H1 (cell line): ENCODE measurements at regions not wholly inside any gene's neighbourhood (a gene's known extent, or its start where the extent isn't known, plus 50 kb on each side); places are given as distances from the start of the nearest gene placed in this dataset.

Experiments used
- CTCF ChIA-PET: fragments of 300-600 bp; sonication (Branson Sonifier 250); formaldehyde crosslinking; loops from one replicate; lab custom pipeline; 2021; ENCODE audit not compliant: partially characterized antibody; lab: Charles Lee
- POLR2A ChIA-PET: fragments of 300-600 bp; sonication (Branson Sonifier 250); formaldehyde crosslinking; loops from one replicate; lab custom pipeline; 2021; ENCODE audit warnings: inconsistent platforms; ENCODE audit not compliant: partially characterized antibody; lab: Charles Lee
- DNase-seq, 2 experiments: peaks; one replicate each; pipeline versions ENCODE4 v3.0.0 to v3.0.0-alpha.2; 2010 to 2022; ENCODE audit warnings: low spot score in 2 of 2, low read depth in 1 of 2, mixed read lengths in 1 of 2
- FAIRE-seq: peaks from 2 replicates; lab custom pipeline; 2011; peaks lifted over from hg19 to GRCh38; lab: Jason Lieb, UNC
- H2AFZ ChIP-seq: 2 replicates; pipeline ENCODE4 v1.8.1; 2012; ENCODE audit warnings: low read length, inconsistent platforms
- H2AK5ac ChIP-seq: 2 replicates; pipeline ENCODE4 v1.6.1; 2013; ENCODE audit warnings: low read depth, low read length
- H2BK120ac ChIP-seq: replicated peaks from 2 replicates; pipeline ENCODE3; 2013; ENCODE audit warnings: low read depth, low read length, inconsistent platforms
- H2BK12ac ChIP-seq: 2 replicates; pipeline ENCODE4 v1.6.1; 2013; ENCODE audit warnings: low read depth, low read length
- H2BK15ac ChIP-seq: 2 replicates; pipeline ENCODE4 v1.6.1; 2013; ENCODE audit warnings: low read length
- H2BK20ac ChIP-seq: 2 replicates; pipeline ENCODE4 v1.6.1; 2013; ENCODE audit warnings: low read length
- H2BK5ac ChIP-seq: 2 replicates; pipeline ENCODE4 v1.6.1; 2013; ENCODE audit warnings: low read depth, low read length
- H3K14ac ChIP-seq: 2 replicates; pipeline ENCODE4 v1.6.1; 2013; ENCODE audit warnings: inconsistent platforms; ENCODE audit not compliant: insufficient read length
- H3K18ac ChIP-seq: 2 replicates; pipeline ENCODE4 v1.6.1; 2013; ENCODE audit warnings: low read length; ENCODE audit errors: extremely low read depth
- H3K23ac ChIP-seq: 2 replicates; pipeline ENCODE4 v1.6.1; 2013; ENCODE audit warnings: inconsistent platforms; ENCODE audit not compliant: insufficient read length
- H3K23me2 ChIP-seq: 2 replicates; pipeline ENCODE4 v1.6.1; 2013; ENCODE audit warnings: low read depth, low read length
- H3K27ac ChIP-seq: 2 replicates; pipeline ENCODE4 v1.6.1; 2011; ENCODE audit warnings: low read depth, low read length, inconsistent platforms
- H3K27me3 ChIP-seq, 4 experiments: replicated peaks in 1 of 4; 1 replicate in 1 of 4; 2 replicates in 3 of 4; pipeline versions ENCODE4 v1.6.1 to v1.8.1; 2011 to 2013; ENCODE audit warnings: low read length in 3 of 4, mild to moderate bottlenecking in 3 of 4, inconsistent platforms in 2 of 4, mixed read lengths in 2 of 4, moderate library complexity in 1 of 4; ENCODE audit not compliant: control insufficient read depth in 3 of 4, insufficient read depth in 3 of 4; ENCODE audit errors: extremely low read depth in 1 of 4
- H3K36me3 ChIP-seq, 4 experiments: 2 replicates each; pipeline versions ENCODE4 v1.6.1 to v1.8.1; 2011 to 2013; ENCODE audit warnings: mild to moderate bottlenecking in 4 of 4, low read length in 3 of 4, moderate library complexity in 2 of 4, control low read depth in 1 of 4, inconsistent platforms in 1 of 4; ENCODE audit not compliant: insufficient read depth in 4 of 4, control insufficient read depth in 2 of 4
- H3K4ac ChIP-seq: replicated peaks from 2 replicates; pipeline ENCODE3; 2013; ENCODE audit warnings: low read length, low read depth, mixed read lengths, inconsistent platforms; ENCODE audit not compliant: insufficient read length
- H3K4me1 ChIP-seq, 4 experiments: replicated peaks in 1 of 4; 1 replicate in 1 of 4; 2 replicates in 3 of 4; pipeline versions ENCODE4 v1.6.1 to v1.8.1; 2011 to 2013; ENCODE audit warnings: low read length in 3 of 4, inconsistent platforms in 2 of 4, mixed read lengths in 1 of 4; ENCODE audit not compliant: insufficient read depth in 4 of 4, control insufficient read depth in 3 of 4
- H3K4me2 ChIP-seq, 2 experiments: 2 replicates each; pipeline versions ENCODE4 v1.6.1 to v1.8.1; 2011 to 2013; ENCODE audit warnings: low read depth in 2 of 2, low read length in 2 of 2, control low read depth in 1 of 2, inconsistent platforms in 1 of 2, mild to moderate bottlenecking in 1 of 2; ENCODE audit not compliant: insufficient read depth in 1 of 2
- H3K4me3 ChIP-seq, 4 experiments: fragments of 200-600, 300-600 bp in 1 of 4; sonication (generic), shearing (Covaris generic), sonication (Bioruptor Twin) in 1 of 4; 2 replicates each; pipeline versions ENCODE4 v1.5.1 to v1.8.1; 2011 to 2016; ENCODE audit warnings: low read length in 4 of 4, low read depth in 3 of 4, control low read depth in 2 of 4, inconsistent platforms in 2 of 4, mild to moderate bottlenecking in 2 of 4, mixed read lengths in 1 of 4, moderate library complexity in 1 of 4; ENCODE audit not compliant: insufficient read depth in 2 of 4; ENCODE audit errors: extremely low read depth in 1 of 4
- H3K56ac ChIP-seq: replicated peaks from 2 replicates; pipeline ENCODE3; 2013; ENCODE audit warnings: low read depth, mild to moderate bottlenecking, mixed read lengths, low read length, inconsistent platforms; ENCODE audit not compliant: insufficient read length
- H3K79me1 ChIP-seq: 2 replicates; pipeline ENCODE4 v1.6.1; 2013; ENCODE audit warnings: low read depth, low read length, control low read depth
- H3K79me2 ChIP-seq, 2 experiments: 2 replicates each; pipeline versions ENCODE4 v1.6.1 to v1.8.1; 2012 to 2013; ENCODE audit warnings: low read length in 2 of 2, mild to moderate bottlenecking in 2 of 2, inconsistent platforms in 1 of 2; ENCODE audit not compliant: insufficient read depth in 2 of 2, control insufficient read depth in 1 of 2
- H3K9ac ChIP-seq, 4 experiments: replicated peaks in 1 of 4; 1 replicate in 1 of 4; 2 replicates in 3 of 4; pipeline versions ENCODE4 v1.6.1 to v1.8.1; 2011 to 2013; ENCODE audit warnings: low read depth in 3 of 4, low read length in 3 of 4, control low read depth in 2 of 4, mild to moderate bottlenecking in 2 of 4, moderate library complexity in 2 of 4, inconsistent platforms in 1 of 4; ENCODE audit errors: extremely low read depth in 1 of 4
- H3K9me3 ChIP-seq, 2 experiments: 2 replicates each; pipeline versions ENCODE4 v1.6.1 to v1.8.1; 2012 to 2013; ENCODE audit warnings: mild to moderate bottlenecking in 2 of 2, moderate library complexity in 2 of 2, control low read depth in 1 of 2, inconsistent platforms in 1 of 2, low read depth in 1 of 2, low read length in 1 of 2, mixed read lengths in 1 of 2; ENCODE audit not compliant: insufficient read depth in 2 of 2
- H4K20me1 ChIP-seq, 2 experiments: replicated peaks in 1 of 2; 2 replicates each; pipeline versions ENCODE3 to v1.8.1; 2011 to 2013; ENCODE audit warnings: inconsistent platforms in 2 of 2, low read length in 2 of 2, mild to moderate bottlenecking in 1 of 2; ENCODE audit not compliant: insufficient read depth in 2 of 2, control insufficient read depth in 1 of 2
- H4K5ac ChIP-seq: 2 replicates; pipeline ENCODE4 v1.6.1; 2013; ENCODE audit warnings: low read length, low read depth, mixed read lengths, inconsistent platforms; ENCODE audit not compliant: insufficient read length
- H4K8ac ChIP-seq: 2 replicates; pipeline ENCODE4 v1.8.0; 2013; ENCODE audit warnings: mild to moderate bottlenecking, moderate library complexity, low read length, inconsistent platforms; ENCODE audit not compliant: insufficient read depth; ENCODE audit errors: extremely low read depth
- H4K91ac ChIP-seq: replicated peaks from 2 replicates; pipeline ENCODE3; 2013; ENCODE audit warnings: low read length, mixed read lengths, inconsistent platforms; ENCODE audit not compliant: insufficient read length
- RAD21 ChIP-seq, 2 experiments: IDR thresholded peaks in 1 of 2; conservative IDR thresholded peaks in 1 of 2; 2 replicates each; pipeline ENCODE4 v1.6.1; 2011; ENCODE audit warnings: low read depth in 2 of 2, low read length in 2 of 2, improper control_type of control experiment in 1 of 2, inconsistent platforms in 1 of 2, mild to moderate bottlenecking in 1 of 2, moderate library complexity in 1 of 2
- SIX5 ChIP-seq: IDR thresholded peaks from 2 replicates; pipeline ENCODE4 v1.6.1; 2011; ENCODE audit warnings: mild to moderate bottlenecking, low read depth, low read length
- WGBS, 2 experiments: shearing (Covaris generic) in 1 of 2; methylation state at CpG; one replicate each; pipeline versions ENCODE4 v1.1.6 to v1.1.7; 2013 to 2015; ENCODE audit warnings: low lambda C conversion rate in 2 of 2, mixed read lengths in 2 of 2, inconsistent platforms in 1 of 2, low coverage in 1 of 2, missing lambda C conversion rate in 1 of 2; ENCODE audit not compliant: insufficient replicate concordance in 2 of 2, insufficient coverage in 1 of 2, insufficient read length in 1 of 2; ENCODE audit errors: extremely low coverage in 1 of 2, missing lambda C conversion rate in 1 of 2; 5-methylcytosine and 5-hydroxymethylcytosine counted together
- TF ChIP-seq, protein P1 (sequence below): IDR thresholded peaks from 2 replicates; pipeline ENCODE4 v1.6.1; 2012; ENCODE audit warnings: low read length, inconsistent platforms

DNA sequence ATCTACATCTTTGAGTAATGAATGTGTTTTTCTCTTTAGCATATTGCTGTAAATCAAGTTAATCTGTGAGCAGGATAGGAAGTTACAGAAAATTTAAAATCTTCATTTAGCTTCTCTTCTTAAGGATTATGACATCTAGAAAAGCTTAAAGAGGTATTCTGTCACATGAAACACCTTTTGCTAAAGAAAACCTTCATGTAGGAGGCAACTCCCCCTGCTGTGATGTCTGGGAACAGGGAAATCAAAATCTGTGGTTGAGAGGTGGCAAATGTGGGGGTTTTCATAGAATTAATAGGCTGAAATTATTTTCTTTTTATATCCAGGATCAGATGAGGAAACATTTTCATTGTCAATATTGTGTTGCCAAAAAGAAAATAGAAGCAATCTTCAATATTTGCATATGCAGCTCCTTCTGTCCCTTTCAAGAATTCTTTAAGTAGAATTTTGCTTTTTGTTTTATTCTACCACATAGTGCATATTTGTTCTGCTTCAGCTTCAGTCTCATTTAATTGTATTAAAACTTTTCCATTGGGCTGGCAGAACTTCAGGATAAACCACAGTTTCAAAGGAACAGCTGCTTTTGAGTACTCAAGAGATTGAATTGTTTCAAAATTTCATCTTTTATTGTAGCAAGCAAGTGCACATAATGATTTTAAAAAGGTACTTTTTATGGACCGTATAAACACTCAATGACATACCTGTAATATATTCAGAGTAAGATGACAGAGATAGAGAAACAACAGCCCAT, 128.4 kb downstream of the RAP2B start:
- H4K5ac ChIP-seq = no peak overlapping the region
- ChIA-PET CTCF (interaction anchor here (0.6 to 1.8 kb wide), 22 partner anchors 9 to 663 kb away, joined by 3 to 6 read pairs (median 3); no protein-coding TSS in a partner anchor), POLR2A (no interaction called here)
- no peak overlapping the region for H3K4me3 ChIP-seq
- no peaks in the 10 kb centered on the region for H4K20me1 ChIP-seq
- DNase-seq (no peak), FAIRE-seq (no peak)
- no peak overlapping the region for H2BK20ac ChIP-seq
- H4K91ac ChIP-seq = no peak overlapping the region
- H3K14ac ChIP-seq = no peak overlapping the region
- H2BK15ac ChIP-seq = no peak overlapping the region
- H3K23ac ChIP-seq = no peak overlapping the region
- H3K27me3 ChIP-seq = no peaks in the 10 kb centered on the region
- H3K79me2 ChIP-seq = no peaks in the 10 kb centered on the region
- no peak overlapping the region for H2BK5ac ChIP-seq
- H3K27ac ChIP-seq = no peak overlapping the region
- no peak overlapping the region for H3K4me2 ChIP-seq
- H3K9ac ChIP-seq = no peak overlapping the region
- WGBS, 2 experiments = 71% methylated on average over 1 of the region's 1 CpG; no CpG with 5 or more reads in 1 of the 2 experiments
- no peak overlapping the region for H2AK5ac ChIP-seq
- H3K4me1 ChIP-seq = peaks cover 0 to 2% (median 0%) of the 10 kb centered on the region in 4 experiments; a peak in 1 of 7 replicates
- no peaks in the 10 kb centered on the region for H3K36me3 ChIP-seq
- H4K8ac ChIP-seq = no peak overlapping the region
- peak; percentile 10 to 34; a peak in 3 of 4 replicates for TF ChIP-seq RAD21 (IDR thresholded peaks at IDR 0.05 in 1 of 2, conservative IDR thresholded peaks at IDR 0.05 in 1 of 2; ENCODE audit: low read depth in 2 of 2, low read length in 2 of 2)
- TF ChIP-seq SIX5 = no peak
- TF ChIP-seq, protein P1, sequence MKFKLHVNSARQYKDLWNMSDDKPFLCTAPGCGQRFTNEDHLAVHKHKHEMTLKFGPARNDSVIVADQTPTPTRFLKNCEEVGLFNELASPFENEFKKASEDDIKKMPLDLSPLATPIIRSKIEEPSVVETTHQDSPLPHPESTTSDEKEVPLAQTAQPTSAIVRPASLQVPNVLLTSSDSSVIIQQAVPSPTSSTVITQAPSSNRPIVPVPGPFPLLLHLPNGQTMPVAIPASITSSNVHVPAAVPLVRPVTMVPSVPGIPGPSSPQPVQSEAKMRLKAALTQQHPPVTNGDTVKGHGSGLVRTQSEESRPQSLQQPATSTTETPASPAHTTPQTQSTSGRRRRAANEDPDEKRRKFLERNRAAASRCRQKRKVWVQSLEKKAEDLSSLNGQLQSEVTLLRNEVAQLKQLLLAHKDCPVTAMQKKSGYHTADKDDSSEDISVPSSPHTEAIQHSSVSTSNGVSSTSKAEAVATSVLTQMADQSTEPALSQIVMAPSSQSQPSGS = no peak
- TF ChIP-seq, all 59 proteins: peak for 1
- H3K9me3 ChIP-seq = no peaks in the 10 kb centered on the region
- no peak overlapping the region for H3K56ac ChIP-seq
- no peak overlapping the region for H2AFZ ChIP-seq
- no peak overlapping the region for H3K4ac ChIP-seq
- no peak overlapping the region for H2BK12ac ChIP-seq
- H3K18ac ChIP-seq = no peak overlapping the region
- H3K79me1 ChIP-seq = no peaks in the 10 kb centered on the region
- H3K23me2 ChIP-seq = no peaks in the 10 kb centered on the region
- H2BK120ac ChIP-seq = no peak overlapping the region
